DND-41 (cell line): ENCODE measurements at regions not wholly inside any gene's neighbourhood (a gene's known extent, or its start where the extent isn't known, plus 50 kb on each side); places are given as distances from the start of the nearest gene placed in this dataset.

ENCODE experiments used
- CTCF ChIP-seq: IDR thresholded peaks from 2 replicates; pipeline ENCODE4 v1.5.1; 2012; ENCODE audit warnings: borderline replicate concordance, low read length, moderate library complexity, mild to moderate bottlenecking; ENCODE audit not compliant: poor library complexity, severe bottlenecking; ENCODE audit errors: extremely low read depth
- EZH2 ChIP-seq: IDR thresholded peaks from 3 replicates; pipeline ENCODE4 v1.6.1; 2012; ENCODE audit warnings: borderline replicate concordance, low read depth, mild to moderate bottlenecking, moderate library complexity, low read length, inconsistent platforms; ENCODE audit not compliant: severe bottlenecking

GRCh38 chr16:76634847-76635697, 357.9 kb downstream of the CNTNAP4 start:
- no peak for TF ChIP-seq CTCF
- TF ChIP-seq EZH2 = no peak
